Glomerular endothelial cell (primary cell): ENCODE measurements at regions not wholly inside any gene's neighbourhood (a gene's known extent, or its start where the extent isn't known, plus 50 kb on each side); places are given as distances from the start of the nearest gene placed in this dataset.

ENCODE experiments used
- DNase-seq: peaks from one replicate; pipeline ENCODE4 v3.0.0-alpha.2; 2011; ENCODE audit warnings: low read depth, low spot score; ENCODE audit errors: extremely low read depth

- no peak for DNase-seq
Observed at GRCh38 chr1:81582467-81582986, 218.2 kb upstream of the ADGRL2 start.

GRCh38 chr1:81578867-81579266 is 221.9 kb upstream of the ADGRL2 start:
- DNase-seq = no peak

- no peak for DNase-seq
Observed at GRCh38 chr1:81577004-81577697, 223.6 kb upstream of the ADGRL2 start.

GRCh38 chr1:81574408-81574807 is 226.3 kb upstream of the ADGRL2 start:
- DNase-seq = no peak

GRCh38 chr1:81573458-81573857 is 227.3 kb upstream of the ADGRL2 start:
- DNase-seq = no peak

- DNase-seq = no peak
Observed at GRCh38 chr1:81571946-81572345, 228.8 kb upstream of the ADGRL2 start.

- no peak for DNase-seq
Observed at GRCh38 chr1:81569761-81570160, 231.0 kb upstream of the ADGRL2 start.

GRCh38 chr1:81563632-81564031 is 237.1 kb upstream of the ADGRL2 start:
- DNase-seq = no peak

GRCh38 chr1:81562934-81563333 is 237.8 kb upstream of the ADGRL2 start:
- DNase-seq = no peak

GRCh38 chr1:81560629-81561028 is 240.1 kb upstream of the ADGRL2 start:
- DNase-seq = no peak

- DNase-seq = no peak
Observed at GRCh38 chr1:81559662-81560350, 240.9 kb upstream of the ADGRL2 start.

GRCh38 chr1:81558291-81559076 is 242.2 kb upstream of the ADGRL2 start:
- DNase-seq = no peak

GRCh38 chr1:81556968-81557367 is 243.8 kb upstream of the ADGRL2 start:
- DNase-seq = no peak

- DNase-seq = no peak
Observed at GRCh38 chr1:81554534-81554933, 246.2 kb upstream of the ADGRL2 start.

GRCh38 chr1:81554108-81554507 is 246.6 kb upstream of the ADGRL2 start:
- no peak for DNase-seq

GRCh38 chr1:81553503-81553902 is 247.2 kb upstream of the ADGRL2 start:
- no peak for DNase-seq

- DNase-seq = no peak
Observed at GRCh38 chr1:81551946-81552345, 248.8 kb upstream of the ADGRL2 start.

GRCh38 chr1:81550753-81551152 is 250.0 kb upstream of the ADGRL2 start:
- no peak for DNase-seq

GRCh38 chr1:81549588-81550127 is 251.1 kb upstream of the ADGRL2 start:
- DNase-seq = peak; percentile 31

GRCh38 chr1:81548918-81549587 is 251.7 kb upstream of the ADGRL2 start:
- no peak for DNase-seq

GRCh38 chr1:81547912-81548303 is 252.8 kb upstream of the ADGRL2 start:
- no peak for DNase-seq
